Liver (tissue), 8 donors: ENCODE measurements at regions not wholly inside any gene's neighbourhood (a gene's known extent, or its start where the extent isn't known, plus 50 kb on each side); places are given as distances from the start of the nearest gene placed in this dataset.

Experiments
- DNase-seq: peaks from one replicate; pipeline ENCODE4 v3.0.0-alpha.2; 2017; ENCODE audit warnings: low spot score
- H3K27ac ChIP-seq, 2 donors: one replicate each; pipeline ENCODE4 v1.7.0; 2013; ENCODE audit warnings: inconsistent platforms in 2 of 2, low read length in 2 of 2, control low read depth in 1 of 2, low read depth in 1 of 2, mild to moderate bottlenecking in 1 of 2
- H3K27me3 ChIP-seq, 4 donors: one replicate each; pipeline versions ENCODE4 v1.6.1 to v1.7.0; 2013; ENCODE audit warnings: low read length in 3 of 4, inconsistent platforms in 1 of 4, mild to moderate bottlenecking in 1 of 4, moderate library complexity in 1 of 4; ENCODE audit not compliant: control insufficient read depth in 4 of 4, insufficient read depth in 4 of 4
- H3K36me3 ChIP-seq, 4 donors: one replicate each; pipeline versions ENCODE4 v1.6.1 to v1.7.0; 2013; ENCODE audit warnings: low read length in 3 of 4, mild to moderate bottlenecking in 3 of 4, low read depth in 1 of 4, moderate library complexity in 1 of 4; ENCODE audit not compliant: control insufficient read depth in 4 of 4, insufficient read depth in 3 of 4
- H3K4me1 ChIP-seq, 4 donors: one replicate each; pipeline versions ENCODE4 v1.6.1 to v1.7.0; 2013; ENCODE audit warnings: low read length in 3 of 4, mild to moderate bottlenecking in 3 of 4, moderate library complexity in 1 of 4; ENCODE audit not compliant: control insufficient read depth in 4 of 4, insufficient read depth in 4 of 4
- H3K4me3 ChIP-seq, 3 donors: one replicate each; pipeline versions ENCODE4 v1.6.1 to v1.7.0; 2013; ENCODE audit warnings: low read length in 3 of 3, control low read depth in 1 of 3, low read depth in 1 of 3, mild to moderate bottlenecking in 1 of 3
- H3K9ac ChIP-seq, 2 donors: one replicate each; pipeline ENCODE4 v1.7.0; 2013; ENCODE audit warnings: low read length in 2 of 2, mild to moderate bottlenecking in 2 of 2, moderate library complexity in 2 of 2, control low read depth in 1 of 2, low read depth in 1 of 2
- H3K9me3 ChIP-seq, 4 donors: one replicate each; pipeline versions ENCODE4 v1.6.1 to v1.7.0; 2013; ENCODE audit warnings: low read length in 3 of 4; ENCODE audit not compliant: control insufficient read depth in 4 of 4
- FOXA1 ChIP-seq: IDR thresholded peaks from 2 replicates; pipeline ENCODE4 v1.6.1; 2016; ENCODE audit warnings: antibody characterized with exemption
- FOXA2 ChIP-seq: IDR thresholded peaks from 2 replicates; pipeline ENCODE4 v1.6.1; 2016; ENCODE audit warnings: antibody characterized with exemption
- HNF4A ChIP-seq, 2 donors: conservative IDR thresholded peaks; 2 replicates each; pipeline ENCODE4 v1.6.1; 2016; ENCODE audit warnings: antibody characterized with exemption in 2 of 2, mild to moderate bottlenecking in 2 of 2
- HNF4G ChIP-seq: IDR thresholded peaks from 2 replicates; pipeline ENCODE4 v1.6.1; 2016; ENCODE audit warnings: antibody characterized with exemption
- JUND ChIP-seq, 2 donors: IDR thresholded peaks; 2 replicates each; pipeline ENCODE4 v1.6.1; 2016; ENCODE audit warnings: antibody characterized with exemption in 2 of 2
- NR2F2 ChIP-seq: IDR thresholded peaks from 2 replicates; pipeline ENCODE4 v1.6.1; 2016; ENCODE audit warnings: antibody characterized with exemption
- RAD21 ChIP-seq, 2 donors: IDR thresholded peaks; 2 replicates each; pipeline ENCODE4 v1.6.1; 2016; ENCODE audit warnings: antibody characterized with exemption in 2 of 2, mild to moderate bottlenecking in 2 of 2
- RXRA ChIP-seq, 2 donors: IDR thresholded peaks; 2 replicates each; pipeline ENCODE4 v1.6.1; 2017 to 2018; ENCODE audit warnings: antibody characterized with exemption in 2 of 2, mild to moderate bottlenecking in 1 of 2
- SP1 ChIP-seq: IDR thresholded peaks from 2 replicates; pipeline ENCODE4 v1.6.1; 2018; ENCODE audit warnings: antibody characterized with exemption, mild to moderate bottlenecking
- TAF1 ChIP-seq: conservative IDR thresholded peaks from 2 replicates; pipeline ENCODE4 v1.6.1; 2016; ENCODE audit warnings: antibody characterized with exemption, mild to moderate bottlenecking
- WGBS: extraction: QIAGEN DNeasy Blood & Tissue Kit; methylation state at CpG from one replicate; pipeline ENCODE4 v1.1.7; 2013; 5-methylcytosine and 5-hydroxymethylcytosine counted together
- TF ChIP-seq, protein P1 (sequence below): fragments of 150-350 bp; IDR thresholded peaks from 2 replicates; pipeline ENCODE4 v1.5.1; 2017; ENCODE audit warnings: improper control_type of control experiment, low read depth, low read length; ENCODE audit not compliant: missing input control
- TF ChIP-seq, protein P2 (sequence below): IDR thresholded peaks from 2 replicates; pipeline ENCODE4 v1.6.1; 2016; ENCODE audit warnings: antibody characterized with exemption
- TF ChIP-seq, protein P3 (sequence below): IDR thresholded peaks from 2 replicates; pipeline ENCODE4 v1.6.1; 2016; ENCODE audit warnings: antibody characterized with exemption
- TF ChIP-seq, protein P4 (sequence below): IDR thresholded peaks from 2 replicates; pipeline ENCODE4 v1.6.1; 2016; ENCODE audit warnings: antibody characterized with exemption
- donor health status: healthy.
- donor health status: healthy.
- donor health status: healthy.
- donor health status: healthy.
- donor health status: healthy.

DNA sequence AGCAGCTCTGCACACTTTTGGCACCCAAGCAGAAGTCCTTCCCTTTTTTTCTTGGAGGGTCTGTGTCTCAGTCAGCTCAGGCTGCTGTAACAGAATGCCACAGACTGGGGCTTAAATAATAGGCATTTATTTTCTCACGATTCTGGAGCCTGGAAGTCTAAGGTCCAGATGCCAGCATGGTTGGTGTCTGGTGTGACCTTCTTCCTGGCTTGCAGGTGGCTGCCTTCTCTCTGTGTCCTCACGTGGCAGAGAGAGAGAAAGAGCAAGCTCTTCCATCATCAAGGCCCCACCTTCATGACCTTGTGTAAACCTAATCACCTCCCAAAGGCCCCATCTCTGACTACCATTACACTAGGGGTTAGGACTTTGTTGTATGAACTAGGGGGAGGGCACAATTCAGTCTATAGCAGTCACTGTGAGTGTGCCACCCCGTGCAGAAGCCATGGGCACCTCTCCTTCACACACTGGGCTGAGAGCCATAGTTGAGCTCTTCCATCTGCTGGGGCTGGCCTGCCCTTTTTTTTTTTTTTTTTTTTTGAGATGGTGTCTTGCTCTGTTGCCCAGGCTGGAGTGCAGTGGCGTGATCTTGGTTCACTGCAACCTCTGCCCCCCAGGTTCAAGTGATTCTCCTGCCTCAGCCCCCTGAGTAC is 80.3 kb downstream of the OAT start:
- 67% methylated on average over 4 of the region's 4 CpGs for WGBS
- no peak for DNase-seq
- TF ChIP-seq, protein P1, sequence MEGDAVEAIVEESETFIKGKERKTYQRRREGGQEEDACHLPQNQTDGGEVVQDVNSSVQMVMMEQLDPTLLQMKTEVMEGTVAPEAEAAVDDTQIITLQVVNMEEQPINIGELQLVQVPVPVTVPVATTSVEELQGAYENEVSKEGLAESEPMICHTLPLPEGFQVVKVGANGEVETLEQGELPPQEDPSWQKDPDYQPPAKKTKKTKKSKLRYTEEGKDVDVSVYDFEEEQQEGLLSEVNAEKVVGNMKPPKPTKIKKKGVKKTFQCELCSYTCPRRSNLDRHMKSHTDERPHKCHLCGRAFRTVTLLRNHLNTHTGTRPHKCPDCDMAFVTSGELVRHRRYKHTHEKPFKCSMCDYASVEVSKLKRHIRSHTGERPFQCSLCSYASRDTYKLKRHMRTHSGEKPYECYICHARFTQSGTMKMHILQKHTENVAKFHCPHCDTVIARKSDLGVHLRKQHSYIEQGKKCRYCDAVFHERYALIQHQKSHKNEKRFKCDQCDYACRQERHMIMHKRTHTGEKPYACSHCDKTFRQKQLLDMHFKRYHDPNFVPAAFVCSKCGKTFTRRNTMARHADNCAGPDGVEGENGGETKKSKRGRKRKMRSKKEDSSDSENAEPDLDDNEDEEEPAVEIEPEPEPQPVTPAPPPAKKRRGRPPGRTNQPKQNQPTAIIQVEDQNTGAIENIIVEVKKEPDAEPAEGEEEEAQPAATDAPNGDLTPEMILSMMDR: no peak
- TF ChIP-seq, protein P2, sequence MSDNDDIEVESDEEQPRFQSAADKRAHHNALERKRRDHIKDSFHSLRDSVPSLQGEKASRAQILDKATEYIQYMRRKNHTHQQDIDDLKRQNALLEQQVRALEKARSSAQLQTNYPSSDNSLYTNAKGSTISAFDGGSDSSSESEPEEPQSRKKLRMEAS: no peak
- TF ChIP-seq, protein P3, sequence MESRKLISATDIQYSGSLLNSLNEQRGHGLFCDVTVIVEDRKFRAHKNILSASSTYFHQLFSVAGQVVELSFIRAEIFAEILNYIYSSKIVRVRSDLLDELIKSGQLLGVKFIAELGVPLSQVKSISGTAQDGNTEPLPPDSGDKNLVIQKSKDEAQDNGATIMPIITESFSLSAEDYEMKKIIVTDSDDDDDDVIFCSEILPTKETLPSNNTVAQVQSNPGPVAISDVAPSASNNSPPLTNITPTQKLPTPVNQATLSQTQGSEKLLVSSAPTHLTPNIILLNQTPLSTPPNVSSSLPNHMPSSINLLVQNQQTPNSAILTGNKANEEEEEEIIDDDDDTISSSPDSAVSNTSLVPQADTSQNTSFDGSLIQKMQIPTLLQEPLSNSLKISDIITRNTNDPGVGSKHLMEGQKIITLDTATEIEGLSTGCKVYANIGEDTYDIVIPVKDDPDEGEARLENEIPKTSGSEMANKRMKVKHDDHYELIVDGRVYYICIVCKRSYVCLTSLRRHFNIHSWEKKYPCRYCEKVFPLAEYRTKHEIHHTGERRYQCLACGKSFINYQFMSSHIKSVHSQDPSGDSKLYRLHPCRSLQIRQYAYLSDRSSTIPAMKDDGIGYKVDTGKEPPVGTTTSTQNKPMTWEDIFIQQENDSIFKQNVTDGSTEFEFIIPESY: no peak
- TF ChIP-seq NR2F2 (no peak), FOXA2 (no peak), RXRA (IDR thresholded peaks at IDR 0.05) (no peak), JUND (IDR thresholded peaks at IDR 0.05) (no peak), SP1 (no peak), TAF1 (no peak), HNF4A (conservative IDR thresholded peaks at IDR 0.05) (no peak), FOXA1 (no peak), RAD21 (IDR thresholded peaks at IDR 0.05) (no peak)
- TF ChIP-seq, protein P4, sequence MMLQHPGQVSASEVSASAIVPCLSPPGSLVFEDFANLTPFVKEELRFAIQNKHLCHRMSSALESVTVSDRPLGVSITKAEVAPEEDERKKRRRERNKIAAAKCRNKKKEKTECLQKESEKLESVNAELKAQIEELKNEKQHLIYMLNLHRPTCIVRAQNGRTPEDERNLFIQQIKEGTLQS: no peak
- Histone ChIP-seq H3K9ac (no peak overlapping the region), H3K4me3 (no peak overlapping the region), H3K9me3 (no peaks in the 10 kb centered on the region), H3K27me3 (no peaks in the 10 kb centered on the region), H3K27ac (no peak overlapping the region), H3K36me3 (no peaks in the 10 kb centered on the region), H3K4me1 (no peaks in the 10 kb centered on the region)

DNA sequence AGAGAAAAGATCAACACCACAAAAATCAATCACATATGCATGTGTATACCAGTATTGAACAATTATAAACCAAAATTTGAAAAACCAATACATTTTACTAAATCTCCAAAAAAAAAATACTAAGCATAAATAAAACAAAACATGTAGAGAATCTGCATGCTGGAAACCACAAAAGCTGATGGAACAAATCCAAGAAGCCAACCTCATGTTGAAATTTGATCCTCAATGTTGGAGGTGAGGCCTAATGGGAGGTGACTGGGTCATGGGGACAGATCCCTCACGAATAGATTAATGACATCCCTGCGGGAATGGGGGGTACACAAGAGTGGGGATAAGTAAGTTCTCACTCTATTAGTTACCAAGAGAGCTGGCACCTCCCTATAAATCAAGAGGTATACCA is 82.5 kb downstream of the OAT start:
- no peaks in the 10 kb centered on the region for H3K36me3 ChIP-seq
- no peak overlapping the region for H3K9ac ChIP-seq
- DNase-seq: no peak
- no peak overlapping the region for H3K27ac ChIP-seq
- TF ChIP-seq, protein P2: no peak
- TF ChIP-seq, protein P1: no peak
- TF ChIP-seq HNF4G (no peak), FOXA1 (no peak), NR2F2 (no peak), FOXA2 (no peak), HNF4A (conservative IDR thresholded peaks at IDR 0.05) (no peak), RAD21 (IDR thresholded peaks at IDR 0.05) (no peak), TAF1 (no peak)
- TF ChIP-seq, protein P4: no peak
- no peak overlapping the region for H3K4me3 ChIP-seq
- H3K4me1 ChIP-seq: no peaks in the 10 kb centered on the region
- H3K27me3 ChIP-seq: no peaks in the 10 kb centered on the region
- 64% methylated on average over 2 of the region's 2 CpGs for WGBS
- no peaks in the 10 kb centered on the region for H3K9me3 ChIP-seq
